Brain microvascular endothelial cell (primary cell): ENCODE measurements at regions not wholly inside any gene's neighbourhood (a gene's known extent, or its start where the extent isn't known, plus 50 kb on each side); places are given as distances from the start of the nearest gene placed in this dataset.

Source experiments
- DNase-seq: peaks from one replicate; pipeline ENCODE4 v3.0.0-alpha.2; 2020
- H3K27ac ChIP-seq: fragments of 250-450 bp; sonication (Bioruptor Pico); 2 replicates; pipeline ENCODE4 v1.5.1; 2020; ENCODE audit warnings: mild to moderate bottlenecking, moderate library complexity
- H3K27me3 ChIP-seq: fragments of 250-450 bp; sonication (Bioruptor Pico); replicated peaks from 2 replicates; pipeline ENCODE4 v1.5.1; 2020; ENCODE audit warnings: mild to moderate bottlenecking
- H3K36me3 ChIP-seq: fragments of 250-450 bp; sonication (Bioruptor Pico); replicated peaks from 2 replicates; pipeline ENCODE4 v1.5.1; 2020; ENCODE audit warnings: mild to moderate bottlenecking
- H3K4me3 ChIP-seq: 2 replicates; pipeline ENCODE4 v1.5.1; 2011; ENCODE audit warnings: low read depth, mild to moderate bottlenecking, control low read depth, low read length, moderate library complexity
- CTCF ChIP-seq: IDR thresholded peaks from 2 replicates; pipeline ENCODE4 v1.5.1; 2011; ENCODE audit warnings: low read depth, mild to moderate bottlenecking, moderate library complexity, low read length, control low read depth, inconsistent platforms; ENCODE audit errors: missing control alignments
- in situ Hi-C: cut with HindIII; loops from 2 replicates; pipeline ENCODE4 v1.10.0; 2017; ENCODE audit warnings: low sequenced_read_pairs, low pct_ligation_motif_present

- Histone ChIP-seq H3K36me3 (no peaks in the 10 kb centered on the region), H3K27me3 (no peaks in the 10 kb centered on the region), H3K4me3 (no peak overlapping the region), H3K27ac (no peak overlapping the region)
- no peak for TF ChIP-seq CTCF
- no peak for DNase-seq
- in situ Hi-C loops, result no loop called here
Measured at GRCh38 chr3:28646435-28646834, 297.8 kb upstream of the AZI2 start.

- no peak for TF ChIP-seq CTCF
- Histone ChIP-seq H3K27me3 (no peaks in the 10 kb centered on the region), H3K4me3 (no peak overlapping the region), H3K27ac (no peak overlapping the region), H3K36me3 (no peaks in the 10 kb centered on the region)
- in situ Hi-C loops, result no loop called here
- DNase-seq, result no peak
Measured at GRCh38 chr3:28649266-28649665, 300.6 kb upstream of the AZI2 start.

GRCh38 chr3:28651159-28651558, 302.5 kb upstream of the AZI2 start:
- DNase-seq, result no peak
- TF ChIP-seq CTCF, result no peak
- Histone ChIP-seq H3K36me3 (no peaks in the 10 kb centered on the region), H3K27ac (no peak overlapping the region), H3K4me3 (no peak overlapping the region), H3K27me3 (no peaks in the 10 kb centered on the region)
- in situ Hi-C loops, result no loop called here

- no peak for TF ChIP-seq CTCF
- Histone ChIP-seq H3K27ac (no peak overlapping the region), H3K36me3 (no peaks in the 10 kb centered on the region), H3K4me3 (no peak overlapping the region), H3K27me3 (peaks cover 2% of the 10 kb centered on the region)
- no peak for DNase-seq
- in situ Hi-C loops, result no loop called here
Measured at GRCh38 chr3:28664123-28664522, 315.5 kb upstream of the AZI2 start.

- in situ Hi-C loops, result no loop called here
- Histone ChIP-seq H3K27ac (no peak overlapping the region), H3K4me3 (no peak overlapping the region), H3K36me3 (no peaks in the 10 kb centered on the region), H3K27me3 (no peaks in the 10 kb centered on the region)
- peak; percentile 92 for TF ChIP-seq CTCF
- peak; percentile 69 for DNase-seq
Measured at GRCh38 chr3:28667646-28668621, 319.3 kb upstream of the AZI2 start.

- no peak for TF ChIP-seq CTCF
- no peak overlapping the region for H3K27ac ChIP-seq
- H3K4me3 ChIP-seq, result no peak overlapping the region
- no peaks in the 10 kb centered on the region for H3K27me3 ChIP-seq
- H3K36me3 ChIP-seq, result no peaks in the 10 kb centered on the region
- in situ Hi-C loops, result no loop called here
- no peak for DNase-seq
Measured at GRCh38 chr3:28669870-28670269, 321.2 kb upstream of the AZI2 start.
